ENCODE measurements at regions not wholly inside any gene's neighbourhood (a gene's known extent, or its start where the extent isn't known, plus 50 kb on each side); places are given as distances from the start of the nearest gene placed in this dataset.

GRCh38 chr10:33036670-33037069, 78.6 kb upstream of the ITGB1 start:
- no peak overlapping the region for H3K4me3 ChIP-seq (ENCODE audit: low read depth in 1 of 3, low read length in 3 of 3)
- no peak overlapping the region for H3K27ac ChIP-seq (ENCODE audit: low read depth in 1 of 2, low read length in 2 of 2)
- no peaks in the 10 kb centered on the region for H3K36me3 ChIP-seq (ENCODE audit: control insufficient read depth in 4 of 4, insufficient read depth in 3 of 4, low read depth in 1 of 4, low read length in 3 of 4)
- WGBS = 98% methylated on average over 16 of the region's 16 CpGs
- no peak overlapping the region for H3K9ac ChIP-seq (ENCODE audit: low read depth in 1 of 2, low read length in 2 of 2)
- peaks cover 0 to 8% (median 1%) of the 10 kb centered on the region in 4 donors for H3K9me3 ChIP-seq (ENCODE audit: control insufficient read depth in 4 of 4, low read length in 3 of 4)
- TF ChIP-seq ZBTB33 (IDR thresholded peaks at IDR 0.05) (no peak), ATF3 (IDR thresholded peaks at IDR 0.05) (no peak), FOXA1 (IDR thresholded peaks at IDR 0.05) (no peak), GABPA (IDR thresholded peaks at IDR 0.05 in 1 of 2, conservative IDR thresholded peaks at IDR 0.05 in 1 of 2) (no peak), EGR1 (IDR thresholded peaks at IDR 0.05; ENCODE audit: low read depth in 2 of 2) (no peak), SP1 (IDR thresholded peaks at IDR 0.05) (no peak), HNF4G (IDR thresholded peaks at IDR 0.05) (no peak), MAX (IDR thresholded peaks at IDR 0.05) (no peak), RXRA (IDR thresholded peaks at IDR 0.05) (no peak), CTCF (IDR thresholded peaks at IDR 0.05; ENCODE audit: low read depth, low read length, missing input control) (no peak), JUND (IDR thresholded peaks at IDR 0.05) (no peak)
- H3K27me3 ChIP-seq (ENCODE audit: control insufficient read depth in 4 of 4, insufficient read depth in 4 of 4, low read length in 3 of 4) = no peaks in the 10 kb centered on the region
- no peaks in the 10 kb centered on the region for H3K4me1 ChIP-seq (ENCODE audit: control insufficient read depth in 4 of 4, insufficient read depth in 4 of 4, low read length in 3 of 4)
- DNase-seq (ENCODE audit: low spot score) = no peak

- Histone ChIP-seq H3K9ac (ENCODE audit: low read depth in 1 of 2, low read length in 2 of 2) (no peak overlapping the region), H3K4me1 (ENCODE audit: control insufficient read depth in 4 of 4, insufficient read depth in 4 of 4, low read length in 3 of 4) (no peaks in the 10 kb centered on the region), H3K9me3 (ENCODE audit: control insufficient read depth in 4 of 4, low read length in 3 of 4) (peaks cover 0 to 8% (median 1%) of the 10 kb centered on the region in 4 donors), H3K4me3 (ENCODE audit: low read depth in 1 of 3, low read length in 3 of 3) (no peak overlapping the region), H3K36me3 (ENCODE audit: control insufficient read depth in 4 of 4, insufficient read depth in 3 of 4, low read depth in 1 of 4, low read length in 3 of 4) (no peaks in the 10 kb centered on the region), H3K27me3 (ENCODE audit: control insufficient read depth in 4 of 4, insufficient read depth in 4 of 4, low read length in 3 of 4) (no peaks in the 10 kb centered on the region), H3K27ac (ENCODE audit: low read depth in 1 of 2, low read length in 2 of 2) (no peak overlapping the region)
- no peak for TF ChIP-seq YY1 (IDR thresholded peaks at IDR 0.05)
- TF ChIP-seq RAD21 (IDR thresholded peaks at IDR 0.05) = no peak
- no peak for TF ChIP-seq FOXA1 (IDR thresholded peaks at IDR 0.05)
- no peak for TF ChIP-seq ZBTB33 (IDR thresholded peaks at IDR 0.05)
- no peak for TF ChIP-seq ATF3 (IDR thresholded peaks at IDR 0.05)
- no peak for TF ChIP-seq FOXA2 (IDR thresholded peaks at IDR 0.05)
- TF ChIP-seq REST (IDR thresholded peaks at IDR 0.05) = no peak
- TF ChIP-seq MAX (IDR thresholded peaks at IDR 0.05) = no peak
- TF ChIP-seq HNF4A (conservative IDR thresholded peaks at IDR 0.05) = no peak
- TF ChIP-seq SP1 (IDR thresholded peaks at IDR 0.05) = no peak
- no peak for TF ChIP-seq NR2F2 (IDR thresholded peaks at IDR 0.05)
- no peak for TF ChIP-seq HNF4G (IDR thresholded peaks at IDR 0.05)
- no peak for TF ChIP-seq GABPA (IDR thresholded peaks at IDR 0.05 in 1 of 2, conservative IDR thresholded peaks at IDR 0.05 in 1 of 2)
- TF ChIP-seq RXRA (IDR thresholded peaks at IDR 0.05) = no peak
- TF ChIP-seq EGR1 (IDR thresholded peaks at IDR 0.05; ENCODE audit: low read depth in 2 of 2) = no peak
- 87% methylated on average over 3 of the region's 3 CpGs for whole genome bisulfite sequencing
- no peak for DNase-seq (ENCODE audit: low spot score)
Observed at GRCh38 chr10:33035411-33035810, 77.4 kb upstream of the ITGB1 start.

Data from liver (tissue), 8 donors.